GM12878 (cell line): ENCODE measurements at regions not wholly inside any gene's neighbourhood (a gene's known extent, or its start where the extent isn't known, plus 50 kb on each side); places are given as distances from the start of the nearest gene placed in this dataset.
A peak's percentile ranks its signal among the peaks of the same experiment; 100 is the strongest.

Source experiments
- ATAC-seq: fragments of 200-7000 bp; cut with Tn5 transposase; 3 replicates; pipeline ENCODE4 v1.9.1; 2020; ENCODE audit warnings: mild to moderate bottlenecking, moderate library complexity
- BruUV-seq: library from RNA; stranded (reverse); fragments of 400-500 nt; replicated peaks from 2 replicates; lab custom pipeline; 2021; lab: Mats Ljungman, UMichigan
- CTCF ChIA-PET: fragments of 300-600 bp; sonication (Branson Sonifier 250); formaldehyde crosslinking; extraction: SDS; loops from one replicate; lab custom pipeline; 2021; ENCODE audit warnings: inconsistent platforms; lab: Yijun Ruan, JAX
- POLR2A ChIA-PET: fragments of 350-600 bp; formaldehyde crosslinking; extraction: SDS; loops from one replicate; lab custom pipeline; 2021; ENCODE audit warnings: inconsistent platforms; lab: Charles Lee
- RAD21 ChIA-PET: fragments of 300-600 bp; sonication (Branson Sonifier 250); formaldehyde crosslinking; loops from one replicate; lab custom pipeline; 2023; ENCODE audit warnings: antibody characterized with exemption; ENCODE audit not compliant: unreplicated experiment; lab: Charles Lee
- SMC1A ChIA-PET: fragments of 300-600 bp; sonication (Branson Sonifier 250); formaldehyde crosslinking; loops from one replicate; lab custom pipeline; 2023; ENCODE audit not compliant: unreplicated experiment, uncharacterized antibody; lab: Charles Lee
- DNase-seq: peaks from one replicate; pipeline ENCODE4 v3.0.0-alpha.2; 2011; ENCODE audit warnings: low read depth, low spot score
- FAIRE-seq: peaks from 3 replicates; lab custom pipeline; 2011; peaks lifted over from hg19 to GRCh38; lab: Jason Lieb, UNC
- H2AFZ ChIP-seq: 2 replicates; pipeline ENCODE4 v1.6.0; 2011; ENCODE audit warnings: low read depth, low read length, control low read depth; ENCODE audit not compliant: control insufficient read depth
- H3K27ac ChIP-seq: 2 replicates; pipeline ENCODE4 v1.5.1; 2011; ENCODE audit warnings: control low read depth; ENCODE audit not compliant: control insufficient read depth, insufficient read depth
- H3K27me3 ChIP-seq, 2 experiments: replicated peaks in 1 of 2; 2 replicates each; pipeline versions ENCODE4 v1.6.0 to v1.6.1; 2011; ENCODE audit warnings: low read length in 1 of 2; ENCODE audit not compliant: control insufficient read depth in 2 of 2, insufficient read depth in 2 of 2
- H3K36me3 ChIP-seq, 2 experiments: 2 replicates each; pipeline ENCODE4 v1.5.1; 2011; ENCODE audit warnings: low read length in 1 of 2; ENCODE audit not compliant: control insufficient read depth in 2 of 2, insufficient read depth in 2 of 2
- H3K4me1 ChIP-seq: 2 replicates; pipeline ENCODE4 v1.6.1; 2011; ENCODE audit warnings: mild to moderate bottlenecking, low read length, moderate library complexity, mixed read lengths; ENCODE audit not compliant: control insufficient read depth, insufficient read depth
- H3K4me2 ChIP-seq: 2 replicates; pipeline ENCODE4 v1.6.0; 2011; ENCODE audit warnings: control low read depth; ENCODE audit not compliant: control insufficient read depth, insufficient read depth
- H3K4me3 ChIP-seq: fragments of 200-600 bp; sonication (generic); 2 replicates; pipeline ENCODE4 v1.5.1; 2016
- H3K79me2 ChIP-seq: 2 replicates; pipeline ENCODE4 v1.6.0; 2011; ENCODE audit warnings: low read length; ENCODE audit not compliant: control insufficient read depth, insufficient read depth
- H3K9ac ChIP-seq: 2 replicates; pipeline ENCODE4 v1.8.0; 2011; ENCODE audit warnings: low read length, control low read depth, mixed read lengths; ENCODE audit not compliant: control insufficient read depth, insufficient read depth
- H3K9me3 ChIP-seq: replicated peaks from 3 replicates; pipeline ENCODE4 v1.5.1; 2011; ENCODE audit warnings: mild to moderate bottlenecking, low read length; ENCODE audit not compliant: control insufficient read depth, insufficient read depth
- H4K20me1 ChIP-seq: 2 replicates; pipeline ENCODE4 v1.6.0; 2011; ENCODE audit not compliant: control insufficient read depth, insufficient read depth
- ASH2L ChIP-seq: fragments of 300-600, 200-600 bp; sonication (generic); IDR thresholded peaks from 2 replicates; pipeline ENCODE4 v1.6.1; 2017; ENCODE audit warnings: low read depth, mild to moderate bottlenecking, borderline replicate concordance
- ATF3 ChIP-seq: IDR thresholded peaks from 2 replicates; pipeline ENCODE4 v1.6.1; 2011; ENCODE audit warnings: low read depth, mild to moderate bottlenecking, low read length, moderate library complexity, borderline replicate concordance; ENCODE audit errors: extremely low read depth
- CBX3 ChIP-seq: fragments of 200-600 bp; sonication (generic); IDR thresholded peaks from 2 replicates; pipeline ENCODE4 v1.6.1; 2016; ENCODE audit warnings: low read depth, borderline replicate concordance
- SPI1 ChIP-seq: IDR thresholded peaks from 2 replicates; pipeline ENCODE4 v1.6.1; 2011; ENCODE audit warnings: low read depth, mild to moderate bottlenecking, low read length, moderate library complexity, borderline replicate concordance; ENCODE audit not compliant: insufficient read depth
- SREBF1 ChIP-seq: IDR thresholded peaks from 2 replicates; pipeline ENCODE4 v1.6.1; 2012; ENCODE audit warnings: mild to moderate bottlenecking, low read length
- SREBF2 ChIP-seq: IDR thresholded peaks from 2 replicates; pipeline ENCODE4 v1.6.1; 2012; ENCODE audit warnings: mild to moderate bottlenecking, low read length
- ZBED1 ChIP-seq: IDR thresholded peaks from 2 replicates; pipeline ENCODE4 v1.6.1; 2016; ENCODE audit warnings: borderline replicate concordance
- WGBS: methylation state at CpG from one replicate; pipeline ENCODE4 v1.1.6; 2016; ENCODE audit warnings: low lambda C conversion rate; ENCODE audit not compliant: insufficient replicate concordance, insufficient coverage; ENCODE audit errors: missing lambda C conversion rate; 5-methylcytosine and 5-hydroxymethylcytosine counted together
- in situ Hi-C: fragments of 300-500 bp; cut with MboI; formaldehyde crosslinking; loops from 9 replicates; pipeline ENCODE4 v1.14.3; 2018; ENCODE audit warnings: mixed read lengths
- intact Hi-C: fragments of 100-400 bp; cut with micrococcal nuclease; formaldehyde crosslinking; loops from one replicate; pipeline ENCODE4 v1.14.2; 2022; ENCODE audit not compliant: unreplicated experiment

GRCh38 chr10:90317172-90317571 is 540.7 kb downstream of the HTR7 start:
- FAIRE-seq = no peak
- SMC1A ChIA-PET = no interaction called here

GRCh38 chr10:90318659-90319058 is 539.2 kb downstream of the HTR7 start:
- Histone ChIP-seq H3K27ac (no peak overlapping the region), H4K20me1 (no peaks in the 10 kb centered on the region), H3K4me1 (no peaks in the 10 kb centered on the region), H3K79me2 (no peaks in the 10 kb centered on the region), H3K9ac (no peak overlapping the region), H2AFZ (no peak overlapping the region), H3K4me3 (no peak overlapping the region), H3K9me3 (no peaks in the 10 kb centered on the region), H3K4me2 (no peak overlapping the region), H3K36me3 (no peaks in the 10 kb centered on the region), H3K27me3 (no peaks in the 10 kb centered on the region)
- peak; percentile 12; the same call in 2 of the 3 replicates for ATAC-seq
- intact Hi-C loops (loop anchor here (10.0 kb wide), 3 partner anchors 174 to 524 kb away; no protein-coding TSS in a partner anchor), in situ Hi-C loops (no loop called here)
- POLR2A ChIA-PET = no interaction called here
- WGBS = 23% methylated on average over 2 of the region's 2 CpGs
- CTCF ChIA-PET = interaction anchor here (0.6 to 0.9 kb wide), 3 partner anchors 13 to 171 kb away, joined by 3 to 6 read pairs (median 3); no protein-coding TSS in a partner anchor
- TF ChIP-seq ZBED1 (no peak), ATF3 (no peak), SPI1 (peak; percentile 39; the same call in 1 of the 2 replicates)
- BruUV-seq = no TSS peak
- peak; percentile 41 for FAIRE-seq
- SMC1A ChIA-PET = interaction anchor here (1.2 to 1.6 kb wide), 3 partner anchors 16 to 389 kb away, joined by 3 to 4 read pairs (median 3); no protein-coding TSS in a partner anchor
- DNase-seq = no peak
- RAD21 ChIA-PET = interaction anchor here (1.0 to 1.2 kb wide), 2 partner anchors 333 to 341 kb away, joined by 3 read pairs; no protein-coding TSS in a partner anchor

More at GRCh38 chr10:90317172-90317571, 540.7 kb downstream of the HTR7 start:
- ChIA-PET RAD21 (no interaction called here), CTCF (no interaction called here), POLR2A (no interaction called here)
- no peaks in the 10 kb centered on the region for H3K79me2 ChIP-seq
- no peak overlapping the region for H3K4me2 ChIP-seq
- DNase-seq = no peak
- no peak overlapping the region for H3K9ac ChIP-seq
- no peak overlapping the region for H3K4me3 ChIP-seq
- BruUV-seq = no TSS peak
- ATAC-seq = no peak
- H3K9me3 ChIP-seq = no peaks in the 10 kb centered on the region
- no peaks in the 10 kb centered on the region for H3K36me3 ChIP-seq
- intact Hi-C loops (loop anchor here (10.0 kb wide), 3 partner anchors 172 to 522 kb away; no protein-coding TSS in a partner anchor), in situ Hi-C loops (no loop called here)
- no peak overlapping the region for H2AFZ ChIP-seq
- no peak overlapping the region for H3K27ac ChIP-seq
- TF ChIP-seq CBX3 (no peak), SREBF1 (no peak), ASH2L (no peak), SREBF2 (no peak)
- no peaks in the 10 kb centered on the region for H4K20me1 ChIP-seq
- H3K4me1 ChIP-seq = no peaks in the 10 kb centered on the region
- no peaks in the 10 kb centered on the region; a peak in 1 of 4 replicates for H3K27me3 ChIP-seq
- WGBS = 28% methylated on average over 3 of the region's 3 CpGs
